HG03159 (cell line): ENCODE measurements at regions not wholly inside any gene's neighbourhood (a gene's known extent, or its start where the extent isn't known, plus 50 kb on each side); places are given as distances from the start of the nearest gene placed in this dataset.

Experiments
- ATAC-seq: cut with Tn5 transposase; IDR thresholded peaks from one replicate; pipeline ENCODE4 v1.9.1; 2021; ENCODE audit warnings: mild to moderate bottlenecking, moderate library complexity; ENCODE audit not compliant: unreplicated experiment

GRCh38 chr1:222370913-222371675 is 176.8 kb downstream of the HHIPL2 start:
- ATAC-seq, result no peak

DNA sequence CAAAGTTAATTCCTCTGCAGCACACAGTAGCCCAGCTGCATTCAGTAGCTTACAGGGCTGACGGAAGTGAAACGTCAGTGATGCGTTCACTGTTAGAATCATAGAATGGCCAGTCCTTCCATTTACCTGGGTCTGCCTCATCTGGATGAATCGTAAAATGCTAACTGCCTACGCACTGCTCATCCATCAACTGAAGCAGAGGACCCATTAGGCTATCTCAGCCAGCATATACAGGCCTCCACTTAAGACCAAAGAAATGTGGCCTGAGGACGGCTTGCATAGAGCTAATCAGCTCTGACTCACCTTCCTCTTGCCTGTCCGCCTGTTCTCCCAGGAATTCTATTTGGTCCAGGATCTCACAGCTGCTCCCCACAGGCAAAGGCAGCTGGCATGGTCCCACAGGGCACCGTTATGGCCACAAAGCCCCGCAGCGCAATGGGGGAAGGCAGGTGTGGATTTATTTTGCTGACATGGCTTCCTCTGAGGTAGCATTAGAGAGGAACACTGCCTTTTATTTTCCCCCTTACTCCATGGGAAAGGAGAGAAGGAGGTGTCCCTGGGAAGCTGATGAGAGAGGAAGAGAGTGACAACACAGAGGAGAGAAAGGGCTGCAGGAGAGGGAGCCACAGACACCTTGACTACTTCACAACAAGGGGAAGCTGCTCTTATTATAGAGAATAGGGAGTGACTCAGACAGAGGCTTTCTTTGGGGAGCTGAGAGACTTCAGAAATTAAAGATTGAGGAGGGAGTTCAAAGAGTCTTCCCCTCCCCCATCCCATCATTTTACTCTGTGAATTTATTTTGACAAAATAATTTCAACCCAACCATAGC is 177.6 kb downstream of the HHIPL2 start:
- ATAC-seq, result no peak

- ATAC-seq, result no peak
Observed at GRCh38 chr1:222369148-222369547, 178.8 kb downstream of the HHIPL2 start.

DNA sequence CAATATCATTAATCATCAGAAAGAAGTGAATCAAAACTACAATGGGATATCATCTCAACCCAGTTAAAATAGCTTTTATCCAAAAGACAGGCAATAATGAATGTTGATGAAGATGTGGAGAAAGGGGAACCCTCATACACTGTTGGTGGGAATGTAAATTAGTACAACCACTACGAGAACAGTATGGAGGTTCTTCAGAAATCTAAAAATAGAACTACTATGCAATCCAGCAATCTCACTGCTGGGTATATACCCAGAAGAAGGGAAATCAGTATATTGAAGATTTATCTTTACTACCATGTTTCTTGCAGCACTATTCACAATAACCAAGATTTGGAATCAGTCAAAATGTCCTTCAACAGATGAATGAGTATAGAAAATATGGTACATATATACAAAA is 189.8 kb downstream of the HHIPL2 start:
- no peak for ATAC-seq

DNA sequence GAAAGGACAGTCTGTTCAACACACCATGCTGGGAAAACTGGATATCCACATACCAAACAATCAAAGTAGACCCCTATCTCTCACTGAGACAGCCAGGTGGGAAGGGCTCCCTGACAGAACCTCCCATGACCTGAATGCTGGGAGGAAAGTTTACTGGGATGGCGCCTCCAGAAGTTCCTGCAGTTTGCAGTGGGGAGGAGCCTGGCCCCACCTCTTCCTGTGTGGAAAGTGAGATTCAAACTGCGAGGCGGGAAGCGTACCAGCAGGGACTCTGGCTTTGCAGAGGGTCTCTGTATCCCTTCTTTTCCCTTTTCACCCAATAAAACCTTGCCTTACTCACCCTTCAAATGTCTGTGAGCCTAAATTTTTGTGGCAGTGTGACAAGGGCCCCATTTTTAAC is 190.7 kb downstream of the HHIPL2 start:
- no peak for ATAC-seq

DNA sequence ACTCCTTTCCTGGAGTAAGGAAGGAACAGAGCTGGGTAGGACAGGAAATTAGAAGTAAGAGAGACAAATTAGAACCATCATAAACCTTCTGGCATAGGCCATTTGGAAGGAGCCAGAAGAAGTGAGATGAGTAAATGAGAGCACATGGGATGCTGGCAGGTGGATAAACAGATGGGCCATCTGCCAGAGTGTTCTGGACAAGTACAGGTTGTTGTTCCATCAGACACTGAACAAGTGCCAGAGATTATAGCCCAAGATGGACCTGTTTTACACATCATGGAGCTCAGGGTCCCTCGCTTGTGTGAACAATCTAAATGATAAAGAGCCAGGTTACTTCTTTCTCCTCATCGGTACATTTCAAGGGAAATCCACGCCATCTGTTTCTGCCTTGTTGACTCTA is 200.3 kb downstream of the HHIPL2 start:
- no peak for ATAC-seq

DNA sequence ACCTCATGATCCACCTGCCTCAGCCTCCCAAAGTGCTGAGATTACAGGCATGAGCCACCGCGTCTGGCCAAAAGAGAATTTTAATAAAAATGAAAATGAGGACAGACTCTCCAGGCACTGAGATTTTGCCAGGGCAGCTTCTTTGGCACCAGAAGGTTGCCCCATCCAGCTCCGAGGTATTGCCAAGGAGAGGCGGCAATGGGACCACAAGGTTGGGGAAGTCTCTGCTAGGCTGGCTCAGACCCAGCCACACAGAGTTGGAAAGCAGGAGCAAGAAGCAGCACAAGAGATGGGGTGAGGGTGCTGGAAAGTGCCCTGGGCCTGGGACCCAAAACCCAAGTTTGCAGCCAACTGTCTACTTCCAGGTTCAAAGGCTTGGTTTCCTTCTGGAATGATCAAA is 200.9 kb downstream of the HHIPL2 start:
- ATAC-seq, result no peak

GRCh38 chr1:222339376-222339947 is 208.4 kb downstream of the HHIPL2 start:
- ATAC-seq, result no peak

DNA sequence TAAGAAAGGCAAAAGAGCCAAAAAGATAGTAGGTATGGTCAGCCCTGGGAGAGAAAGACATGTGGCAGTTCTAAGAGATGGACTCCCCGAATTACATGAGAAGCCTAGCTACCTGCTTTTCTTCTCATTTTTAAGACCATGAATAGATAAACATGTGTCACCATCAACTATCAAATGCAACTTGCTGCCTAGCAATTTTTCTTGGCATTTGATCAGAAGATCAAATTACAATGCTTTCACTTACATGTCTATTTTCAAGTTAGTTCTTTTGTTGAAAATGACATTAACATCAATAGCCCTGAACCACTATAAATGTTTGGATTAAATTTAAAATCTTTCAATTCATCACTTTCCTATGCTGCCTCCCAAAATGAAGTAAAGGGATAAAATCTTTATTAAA is 212.3 kb downstream of the HHIPL2 start:
- ATAC-seq, result no peak

DNA sequence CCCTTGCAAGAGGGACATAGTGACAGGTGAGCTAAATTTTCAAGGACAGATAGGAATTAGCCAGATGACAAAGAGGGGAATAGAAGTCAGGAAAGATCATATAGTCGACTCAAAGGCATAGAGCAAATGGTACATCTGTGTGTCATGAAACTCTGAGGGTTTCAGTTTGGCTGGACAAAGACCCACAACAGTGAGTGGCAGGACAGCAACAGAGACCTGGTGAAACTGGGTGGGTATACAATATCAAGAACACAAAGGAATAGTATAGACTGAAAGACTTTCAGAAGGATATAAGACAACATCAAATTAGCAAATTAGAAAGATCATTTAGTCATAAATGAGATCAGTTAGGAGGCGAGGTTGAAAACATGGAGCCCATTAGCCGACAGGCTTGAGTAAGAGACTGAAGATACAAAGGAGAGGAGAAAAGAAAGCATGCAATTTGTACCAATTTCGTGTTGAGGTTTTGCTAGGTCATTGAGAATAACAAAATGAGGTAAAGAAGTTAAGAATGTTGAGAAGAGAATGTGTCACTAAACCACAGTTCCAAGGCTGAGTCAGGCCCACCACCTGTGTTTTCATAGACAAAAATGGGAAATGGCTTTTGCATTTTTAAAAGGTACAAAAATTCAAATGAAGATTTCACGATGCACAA is 213.8 kb downstream of the HHIPL2 start:
- ATAC-seq, result no peak

DNA sequence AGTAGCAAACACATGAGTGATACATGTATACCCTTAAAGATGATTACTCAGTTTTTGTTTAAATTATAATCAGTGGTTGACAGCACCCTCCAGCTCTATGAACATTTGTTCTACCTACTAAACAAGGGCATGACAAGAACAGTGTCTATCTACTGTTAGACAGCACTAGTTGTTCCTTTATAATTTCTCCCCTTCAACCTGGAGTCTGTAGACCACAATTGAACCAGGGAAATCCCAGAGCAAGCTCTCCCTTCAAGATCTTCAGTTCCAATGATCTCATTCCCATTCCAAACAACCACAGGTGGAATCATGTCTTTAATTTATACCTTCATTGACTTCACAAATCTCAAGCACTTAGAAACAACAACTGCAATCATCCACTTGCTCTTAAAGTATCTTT is 216.1 kb downstream of the HHIPL2 start:
- no peak for ATAC-seq

GRCh38 chr1:222331340-222331739 is 216.6 kb downstream of the HHIPL2 start:
- ATAC-seq, result no peak

DNA sequence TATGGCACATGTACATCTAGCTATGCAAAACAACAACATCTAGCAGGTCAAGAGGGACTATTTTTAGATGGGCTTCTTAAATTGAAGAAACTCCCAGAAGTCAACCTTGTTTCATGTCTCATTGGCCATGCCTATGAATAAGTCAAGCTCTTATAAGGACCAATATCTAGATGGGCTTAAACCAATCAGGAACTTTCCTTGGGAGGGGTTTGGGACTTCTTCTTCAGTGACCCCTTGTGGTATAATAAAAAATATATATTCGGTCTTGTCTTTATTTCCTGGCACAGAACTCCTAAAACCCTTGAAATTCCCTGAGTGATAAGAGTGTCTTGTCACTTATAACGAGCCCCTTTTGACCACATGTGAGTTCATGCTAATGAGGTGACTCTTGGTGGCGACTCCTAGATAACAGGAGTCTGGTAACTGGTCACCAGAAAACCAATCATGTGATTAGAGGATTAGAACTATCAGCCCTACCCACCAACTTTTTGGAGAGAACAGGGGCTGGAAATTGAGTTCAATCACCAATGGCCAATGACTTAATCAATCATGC is 218.3 kb downstream of the HHIPL2 start:
- ATAC-seq, result no peak

DNA sequence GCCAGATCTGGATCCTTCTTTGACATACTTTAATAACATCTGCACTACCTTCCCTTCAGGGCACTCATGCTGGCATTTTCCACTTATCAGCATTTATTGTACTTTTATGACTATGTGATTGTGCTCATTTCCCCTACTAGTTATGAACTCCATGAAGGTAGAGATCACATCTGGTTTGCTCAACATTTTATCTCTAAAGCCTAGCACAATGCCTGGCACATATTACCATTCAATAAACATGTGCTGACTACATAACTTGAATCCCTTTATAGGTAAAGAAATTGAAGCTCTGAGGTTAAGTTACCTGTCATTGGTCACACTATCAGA is 221.2 kb downstream of the HHIPL2 start:
- ATAC-seq, result no peak

DNA sequence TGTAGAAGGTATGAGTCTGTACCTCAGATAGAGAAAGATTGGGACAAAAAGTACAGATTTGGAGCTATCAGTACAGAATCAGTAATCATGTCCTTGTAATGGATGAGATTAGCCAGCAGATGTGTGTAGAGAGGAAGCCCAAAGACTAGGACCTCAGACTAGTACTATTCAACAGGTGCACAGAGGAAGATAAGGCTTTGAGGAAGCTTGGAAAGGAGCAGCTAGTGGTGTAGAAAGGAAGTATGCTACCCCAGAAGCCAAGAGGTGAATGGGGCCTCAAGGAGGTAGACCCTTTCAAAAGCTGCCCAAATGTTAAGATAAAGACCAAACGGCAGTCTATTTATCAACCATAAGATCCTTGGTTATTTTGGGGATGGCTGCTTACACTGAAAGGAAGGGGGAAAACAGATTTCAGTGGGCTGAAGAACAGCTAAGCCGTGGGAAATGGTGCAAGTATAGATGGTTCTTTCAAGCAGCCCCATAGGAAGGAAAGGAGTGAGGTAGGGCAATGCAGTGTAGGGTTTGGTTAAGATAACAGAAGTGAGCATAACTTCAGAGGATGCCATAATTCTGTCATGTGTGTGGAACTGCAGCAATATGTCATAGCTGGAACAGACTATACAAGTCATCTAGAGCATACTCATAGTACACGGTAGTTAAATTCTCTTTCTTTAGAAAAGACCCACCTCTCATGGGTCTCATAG is 221.7 kb downstream of the HHIPL2 start:
- no peak for ATAC-seq

GRCh38 chr1:222325506-222325905 is 222.4 kb downstream of the HHIPL2 start:
- no peak for ATAC-seq

- ATAC-seq, result no peak
Observed at GRCh38 chr1:222314839-222315238, 233.1 kb downstream of the HHIPL2 start.

DNA sequence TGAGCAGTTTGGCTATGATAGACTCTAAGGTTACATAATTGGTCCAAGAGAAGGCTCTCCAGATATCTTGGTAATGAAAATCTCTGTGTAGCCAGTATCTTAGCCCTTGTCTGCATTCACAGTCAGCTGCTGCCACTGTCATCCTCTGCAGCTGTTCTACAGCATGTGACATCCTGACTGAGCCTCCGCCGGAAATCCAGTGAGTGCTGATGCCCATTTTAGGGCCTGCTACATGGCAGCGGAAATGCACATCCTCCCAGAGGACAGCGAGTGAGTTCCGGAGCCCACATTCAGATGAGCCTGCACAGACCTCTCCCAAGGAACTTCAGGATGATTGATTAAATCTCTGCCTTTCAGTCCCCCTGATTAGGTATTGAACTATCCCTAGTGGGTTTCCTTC is 237.1 kb downstream of the HHIPL2 start:
- ATAC-seq, result no peak

GRCh38 chr1:222307621-222308020 is 240.3 kb downstream of the HHIPL2 start:
- ATAC-seq, result no peak

- ATAC-seq, result no peak
Observed at GRCh38 chr1:222306512-222306911, 241.4 kb downstream of the HHIPL2 start.

GRCh38 chr1:222306011-222306410 is 241.9 kb downstream of the HHIPL2 start:
- no peak for ATAC-seq
